Thyroid gland (tissue), 4 donors: ENCODE measurements at regions not wholly inside any gene's neighbourhood (a gene's known extent, or its start where the extent isn't known, plus 50 kb on each side); places are given as distances from the start of the nearest gene placed in this dataset.
"Not testable (repeated sequence)": the region's sequence is repeated elsewhere in the genome, so short reads cannot be mapped to it uniquely, and the experiment has no call there.

ENCODE experiments used
- CTCF ChIP-seq, 6 experiments: fragments of 200-600 bp in 3 of 6; fragments of 450-650 bp in 3 of 6; sonication (generic) in 3 of 6; IDR thresholded peaks; one replicate each; pipeline ENCODE4 v1.5.1; 2016 to 2019; ENCODE audit warnings: antibody characterized with exemption in 6 of 6, mild to moderate bottlenecking in 2 of 6, inconsistent platforms in 1 of 6, moderate library complexity in 1 of 6
- POLR2A ChIP-seq, 2 donors: fragments of 450-650 bp; IDR thresholded peaks; one replicate each; pipeline ENCODE4 v1.6.1; 2017; ENCODE audit warnings: antibody characterized with exemption in 2 of 2, mild to moderate bottlenecking in 2 of 2, moderate library complexity in 1 of 2

GRCh38 chr22:12603833-12604232 lies 2924.2 kb upstream of the OR11H1 start:
- TF ChIP-seq POLR2A, CTCF (IDR thresholded peaks at IDR 0.05): not testable (repeated sequence)
